IMR-90 (cell line): ENCODE measurements at regions not wholly inside any gene's neighbourhood (a gene's known extent, or its start where the extent isn't known, plus 50 kb on each side); places are given as distances from the start of the nearest gene placed in this dataset.

Experiments used
- ATAC-seq: fragments of 200-7000 bp; cut with Tn5 transposase; 2 replicates; pipeline ENCODE4 v1.9.1; 2020; ENCODE audit warnings: low read depth, mild to moderate bottlenecking, moderate library complexity
- BruUV-seq: library from RNA; stranded (reverse); fragments of 400-500 nt; replicated peaks from 2 replicates; lab custom pipeline; 2021; lab: Mats Ljungman, UMichigan
- CTCF ChIA-PET: fragments of 300-600 bp; formaldehyde crosslinking; extraction: SDS; loops from one replicate; lab custom pipeline; 2021; ENCODE audit warnings: antibody characterized with exemption; lab: Yijun Ruan, JAX
- POLR2A ChIA-PET: fragments of 300-600 bp; sonication (Branson Sonifier 250); formaldehyde crosslinking; loops from one replicate; lab custom pipeline; 2022; ENCODE audit warnings: antibody characterized with exemption; ENCODE audit not compliant: unreplicated experiment; lab: Charles Lee
- DNase-seq: peaks from one replicate; pipeline ENCODE4 v3.0.0; 2013
- H2AFZ ChIP-seq: replicated peaks from 2 replicates; pipeline ENCODE3; 2013; ENCODE audit warnings: low read length, mild to moderate bottlenecking; ENCODE audit not compliant: poor library complexity
- H2AK5ac ChIP-seq: 2 replicates; pipeline ENCODE4 v1.6.1; 2013; ENCODE audit warnings: low read depth, low read length, inconsistent platforms
- H2AK9ac ChIP-seq: replicated peaks from 2 replicates; pipeline ENCODE3; 2013; ENCODE audit warnings: mild to moderate bottlenecking, low read depth, low read length, moderate library complexity; ENCODE audit not compliant: poor library complexity
- H2BK120ac ChIP-seq: 2 replicates; pipeline ENCODE4 v1.6.1; 2013; ENCODE audit warnings: low read depth, low read length, inconsistent platforms
- H2BK15ac ChIP-seq: 3 replicates; pipeline ENCODE4 v1.6.1; 2013; ENCODE audit warnings: low read depth, low read length, inconsistent platforms
- H2BK20ac ChIP-seq: 2 replicates; pipeline ENCODE4 v1.6.1; 2013; ENCODE audit warnings: low read depth, mild to moderate bottlenecking, inconsistent platforms, low read length, moderate library complexity
- H2BK5ac ChIP-seq: 2 replicates; pipeline ENCODE4 v1.6.1; 2013; ENCODE audit warnings: mild to moderate bottlenecking, low read depth, low read length, inconsistent platforms; ENCODE audit not compliant: poor library complexity, severe bottlenecking
- H3K14ac ChIP-seq: replicated peaks from 2 replicates; pipeline ENCODE4 v1.6.1; 2013; ENCODE audit warnings: low read depth, low read length, inconsistent platforms
- H3K18ac ChIP-seq: 2 replicates; pipeline ENCODE4 v1.6.1; 2013; ENCODE audit warnings: low read depth, low read length, control low read depth
- H3K23ac ChIP-seq: 2 replicates; pipeline ENCODE4 v1.6.1; 2013; ENCODE audit warnings: low read depth, low read length, inconsistent platforms
- H3K27ac ChIP-seq: 2 replicates; pipeline ENCODE4 v1.5.1; 2013; ENCODE audit warnings: mild to moderate bottlenecking, control low read depth, low read length; ENCODE audit not compliant: insufficient read depth
- H3K27me3 ChIP-seq: 2 replicates; pipeline ENCODE4 v1.6.1; 2013; ENCODE audit warnings: low read length; ENCODE audit not compliant: control insufficient read depth, insufficient read depth
- H3K36me3 ChIP-seq: 2 replicates; pipeline ENCODE4 v1.6.1; 2013; ENCODE audit warnings: low read length, mixed read lengths; ENCODE audit not compliant: control insufficient read depth, insufficient read depth
- H3K4ac ChIP-seq: 2 replicates; pipeline ENCODE4 v1.6.1; 2013; ENCODE audit warnings: low read depth, low read length, inconsistent platforms
- H3K4me1 ChIP-seq: 2 replicates; pipeline ENCODE4 v1.6.1; 2013; ENCODE audit warnings: low read length, mixed read lengths; ENCODE audit not compliant: control insufficient read depth, insufficient read depth
- H3K4me2 ChIP-seq: 2 replicates; pipeline ENCODE4 v1.6.1; 2013; ENCODE audit warnings: low read depth, mild to moderate bottlenecking, control low read depth, low read length, moderate library complexity
- H3K4me3 ChIP-seq: 2 replicates; pipeline ENCODE4 v1.5.1; 2013; ENCODE audit warnings: low read depth, mild to moderate bottlenecking, control low read depth, low read length, moderate library complexity; ENCODE audit not compliant: insufficient read depth
- H3K56ac ChIP-seq: 2 replicates; pipeline ENCODE4 v1.6.1; 2013; ENCODE audit warnings: low read length, inconsistent platforms; ENCODE audit not compliant: insufficient read depth; ENCODE audit errors: extremely low read depth
- H3K79me1 ChIP-seq, 2 experiments: 2 replicates each; pipeline ENCODE4 v1.6.1; 2013; ENCODE audit warnings: low read length in 2 of 2, inconsistent platforms in 1 of 2, low read depth in 1 of 2
- H3K9ac ChIP-seq: 2 replicates; pipeline ENCODE4 v1.6.1; 2013; ENCODE audit warnings: low read depth, low read length, control low read depth
- H3K9me1 ChIP-seq: 2 replicates; pipeline ENCODE4 v1.6.1; 2013; ENCODE audit warnings: low read length, inconsistent platforms; ENCODE audit not compliant: insufficient read depth
- H3K9me3 ChIP-seq: 2 replicates; pipeline ENCODE4 v1.6.1; 2013; ENCODE audit warnings: low read length; ENCODE audit not compliant: control insufficient read depth, insufficient read depth
- H4K20me1 ChIP-seq: 2 replicates; pipeline ENCODE4 v1.6.1; 2013; ENCODE audit warnings: low read length, inconsistent platforms; ENCODE audit not compliant: insufficient read depth
- H4K5ac ChIP-seq: 2 replicates; pipeline ENCODE4 v1.6.1; 2013; ENCODE audit warnings: mild to moderate bottlenecking, low read depth, low read length, control low read depth
- H4K8ac ChIP-seq, 2 experiments: 2 replicates each; pipeline ENCODE4 v1.6.1; 2013; ENCODE audit warnings: low read depth in 2 of 2, low read length in 2 of 2, control low read depth in 1 of 2, inconsistent platforms in 1 of 2
- H4K91ac ChIP-seq: 2 replicates; pipeline ENCODE4 v1.6.1; 2013; ENCODE audit warnings: low read depth, low read length, inconsistent platforms; ENCODE audit not compliant: insufficient read depth
- BHLHE40 ChIP-seq: fragments of 150-350 bp; IDR thresholded peaks from 2 replicates; pipeline ENCODE4 v1.6.1; 2016; ENCODE audit warnings: mild to moderate bottlenecking, low read depth, low read length
- CEBPB ChIP-seq: IDR thresholded peaks from 2 replicates; pipeline ENCODE4 v1.6.1; 2012; ENCODE audit warnings: low read depth, low read length, improper control_type of control experiment
- CHD1 ChIP-seq: IDR thresholded peaks from 2 replicates; pipeline ENCODE4 v1.6.1; 2012; ENCODE audit warnings: low read depth, low read length, improper control_type of control experiment
- FOS ChIP-seq: fragments of 150-350 bp; IDR thresholded peaks from 2 replicates; pipeline ENCODE4 v1.6.1; 2016; ENCODE audit warnings: low read depth, low read length
- MAFK ChIP-seq: IDR thresholded peaks from 2 replicates; pipeline ENCODE4 v1.6.1; 2012; ENCODE audit warnings: low read depth, low read length, improper control_type of control experiment
- MAZ ChIP-seq: IDR thresholded peaks from 2 replicates; pipeline ENCODE4 v1.6.1; 2012; ENCODE audit warnings: low read depth, mild to moderate bottlenecking, low read length, improper control_type of control experiment, moderate library complexity, borderline replicate concordance
- MXI1 ChIP-seq: IDR thresholded peaks from 2 replicates; pipeline ENCODE4 v1.6.1; 2012; ENCODE audit warnings: low read depth, mild to moderate bottlenecking, low read length, moderate library complexity, borderline replicate concordance
- NFE2L2 ChIP-seq: fragments of 150-350 bp; IDR thresholded peaks from 2 replicates; pipeline ENCODE4 v1.6.1; 2016; ENCODE audit warnings: low read depth, mild to moderate bottlenecking, low read length
- POLR2A ChIP-seq: IDR thresholded peaks from 2 replicates; pipeline ENCODE4 v1.6.1; 2012; ENCODE audit warnings: mild to moderate bottlenecking, low read depth, low read length
- RAD21 ChIP-seq: IDR thresholded peaks from 2 replicates; pipeline ENCODE4 v1.6.1; 2012; ENCODE audit warnings: low read length, improper control_type of control experiment
- RCOR1 ChIP-seq: IDR thresholded peaks from 2 replicates; pipeline ENCODE4 v1.6.1; 2012; ENCODE audit warnings: mild to moderate bottlenecking, low read length, improper control_type of control experiment; ENCODE audit not compliant: insufficient replicate concordance
- RFX5 ChIP-seq: IDR thresholded peaks from 2 replicates; pipeline ENCODE4 v1.8.0; 2012; ENCODE audit warnings: low read depth, mild to moderate bottlenecking, low read length, moderate library complexity
- SMC3 ChIP-seq: fragments of 150-350 bp; IDR thresholded peaks from 2 replicates; pipeline ENCODE4 v1.6.1; 2016; ENCODE audit warnings: low read depth, mild to moderate bottlenecking, antibody characterized with exemption, low read length, moderate library complexity
- WGBS, 2 experiments: methylation state at CpG; one replicate each; pipeline versions ENCODE4 v1.1.5 to v1.1.7; 2013; ENCODE audit warnings: missing lambda C conversion rate in 2 of 2; ENCODE audit not compliant: insufficient read length in 1 of 2; ENCODE audit errors: extremely low coverage in 2 of 2; 5-methylcytosine and 5-hydroxymethylcytosine counted together
- dilution Hi-C: fragments of 300-500 bp; cut with HindIII; formaldehyde crosslinking; loops from one replicate; pipeline ENCODE4 v1.14.3; 2018; ENCODE audit warnings: low sequenced_read_pairs; ENCODE audit not compliant: unreplicated experiment
- in situ Hi-C: fragments of 300-500 bp; cut with MboI; formaldehyde crosslinking; loops from 3 replicates; pipeline ENCODE4 v1.14.3; 2019; ENCODE audit warnings: low sequenced_read_pairs, inconsistent platforms, mixed read lengths
- intact Hi-C: fragments of 100-400 bp; cut with micrococcal nuclease; formaldehyde crosslinking; loops from 2 replicates; pipeline ENCODE4 v1.10.0; 2022
- TF ChIP-seq, protein P1 (sequence below): conservative IDR thresholded peaks from 2 replicates; pipeline ENCODE4 v1.5.1; 2012; ENCODE audit warnings: mild to moderate bottlenecking, low read depth, low read length, improper control_type of control experiment
- TF ChIP-seq, protein P2 (sequence below): fragments of 150-350 bp; IDR thresholded peaks from 2 replicates; pipeline ENCODE4 v1.6.1; 2016; ENCODE audit warnings: low read depth, mild to moderate bottlenecking, low read length, moderate library complexity, borderline replicate concordance
- TF ChIP-seq, protein P3 (sequence below): fragments of 150-350 bp; IDR thresholded peaks from 2 replicates; pipeline ENCODE4 v1.6.1; 2017; ENCODE audit warnings: mild to moderate bottlenecking, antibody characterized with exemption, low read length, low read depth

DNA sequence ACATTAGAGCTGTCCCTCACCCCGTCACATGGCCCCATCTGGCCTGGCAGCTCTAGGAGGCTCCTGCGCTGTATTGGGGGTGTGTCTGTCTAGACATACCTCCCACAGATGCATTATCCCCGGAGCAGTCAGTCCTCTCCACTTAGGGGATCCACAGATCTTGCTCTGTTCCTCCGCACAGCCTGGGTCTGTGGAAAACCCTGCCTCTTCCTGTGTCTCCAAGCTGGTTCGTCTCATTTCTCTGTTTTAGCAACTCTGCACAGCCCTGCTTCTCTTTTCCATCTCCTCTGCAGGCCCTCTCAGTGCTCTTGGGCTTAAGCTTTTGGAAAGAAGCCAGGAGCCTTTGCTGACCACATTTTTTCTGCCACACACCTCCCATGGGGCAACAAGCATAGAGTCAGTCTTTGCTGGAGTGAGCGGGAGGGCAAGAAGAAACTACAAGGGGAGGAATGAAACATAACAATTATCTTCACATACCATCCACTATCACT, 241.5 kb downstream of the FOXD2 start:
- H3K56ac ChIP-seq = no peak overlapping the region
- H3K4ac ChIP-seq = no peak overlapping the region
- H2AK5ac ChIP-seq = no peak overlapping the region
- no peak overlapping the region for H3K18ac ChIP-seq
- no peak overlapping the region for H2BK120ac ChIP-seq
- no peak for TF ChIP-seq POLR2A
- TF ChIP-seq, protein P1, sequence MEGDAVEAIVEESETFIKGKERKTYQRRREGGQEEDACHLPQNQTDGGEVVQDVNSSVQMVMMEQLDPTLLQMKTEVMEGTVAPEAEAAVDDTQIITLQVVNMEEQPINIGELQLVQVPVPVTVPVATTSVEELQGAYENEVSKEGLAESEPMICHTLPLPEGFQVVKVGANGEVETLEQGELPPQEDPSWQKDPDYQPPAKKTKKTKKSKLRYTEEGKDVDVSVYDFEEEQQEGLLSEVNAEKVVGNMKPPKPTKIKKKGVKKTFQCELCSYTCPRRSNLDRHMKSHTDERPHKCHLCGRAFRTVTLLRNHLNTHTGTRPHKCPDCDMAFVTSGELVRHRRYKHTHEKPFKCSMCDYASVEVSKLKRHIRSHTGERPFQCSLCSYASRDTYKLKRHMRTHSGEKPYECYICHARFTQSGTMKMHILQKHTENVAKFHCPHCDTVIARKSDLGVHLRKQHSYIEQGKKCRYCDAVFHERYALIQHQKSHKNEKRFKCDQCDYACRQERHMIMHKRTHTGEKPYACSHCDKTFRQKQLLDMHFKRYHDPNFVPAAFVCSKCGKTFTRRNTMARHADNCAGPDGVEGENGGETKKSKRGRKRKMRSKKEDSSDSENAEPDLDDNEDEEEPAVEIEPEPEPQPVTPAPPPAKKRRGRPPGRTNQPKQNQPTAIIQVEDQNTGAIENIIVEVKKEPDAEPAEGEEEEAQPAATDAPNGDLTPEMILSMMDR = no peak
- no peak for TF ChIP-seq CHD1
- TF ChIP-seq RFX5 = no peak
- no peak for TF ChIP-seq RAD21
- TF ChIP-seq, protein P2, sequence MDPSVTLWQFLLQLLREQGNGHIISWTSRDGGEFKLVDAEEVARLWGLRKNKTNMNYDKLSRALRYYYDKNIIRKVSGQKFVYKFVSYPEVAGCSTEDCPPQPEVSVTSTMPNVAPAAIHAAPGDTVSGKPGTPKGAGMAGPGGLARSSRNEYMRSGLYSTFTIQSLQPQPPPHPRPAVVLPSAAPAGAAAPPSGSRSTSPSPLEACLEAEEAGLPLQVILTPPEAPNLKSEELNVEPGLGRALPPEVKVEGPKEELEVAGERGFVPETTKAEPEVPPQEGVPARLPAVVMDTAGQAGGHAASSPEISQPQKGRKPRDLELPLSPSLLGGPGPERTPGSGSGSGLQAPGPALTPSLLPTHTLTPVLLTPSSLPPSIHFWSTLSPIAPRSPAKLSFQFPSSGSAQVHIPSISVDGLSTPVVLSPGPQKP = no peak
- TF ChIP-seq NFE2L2 = no peak
- TF ChIP-seq MAZ = no peak
- no peak for TF ChIP-seq RCOR1
- no peak for TF ChIP-seq SMC3
- TF ChIP-seq BHLHE40 = no peak
- TF ChIP-seq, protein P3, sequence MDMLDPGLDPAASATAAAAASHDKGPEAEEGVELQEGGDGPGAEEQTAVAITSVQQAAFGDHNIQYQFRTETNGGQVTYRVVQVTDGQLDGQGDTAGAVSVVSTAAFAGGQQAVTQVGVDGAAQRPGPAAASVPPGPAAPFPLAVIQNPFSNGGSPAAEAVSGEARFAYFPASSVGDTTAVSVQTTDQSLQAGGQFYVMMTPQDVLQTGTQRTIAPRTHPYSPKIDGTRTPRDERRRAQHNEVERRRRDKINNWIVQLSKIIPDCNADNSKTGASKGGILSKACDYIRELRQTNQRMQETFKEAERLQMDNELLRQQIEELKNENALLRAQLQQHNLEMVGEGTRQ = no peak
- no peak for TF ChIP-seq CEBPB
- no peak for TF ChIP-seq FOS
- TF ChIP-seq MXI1 = no peak
- TF ChIP-seq MAFK = no peak
- H2BK20ac ChIP-seq = no peak overlapping the region
- no peaks in the 10 kb centered on the region for H3K79me1 ChIP-seq
- no peak overlapping the region for H4K8ac ChIP-seq
- ATAC-seq (no peak), DNase-seq (no peak)
- no peak overlapping the region for H2BK15ac ChIP-seq
- ChIA-PET CTCF (no interaction called here), POLR2A (no interaction called here)
- H2AFZ ChIP-seq = no peak overlapping the region
- in situ Hi-C loops = no loop called here
- H3K4me2 ChIP-seq = no peak overlapping the region
- intact Hi-C loops = no loop called here
- no peaks in the 10 kb centered on the region for H3K9me3 ChIP-seq
- no peaks in the 10 kb centered on the region for H3K9me1 ChIP-seq
- no peak overlapping the region for H3K27ac ChIP-seq
- no peak overlapping the region for H3K14ac ChIP-seq
- no peaks in the 10 kb centered on the region for H3K4me1 ChIP-seq
- H4K5ac ChIP-seq = no peak overlapping the region
- no peaks in the 10 kb centered on the region for H3K27me3 ChIP-seq
- WGBS, 2 experiments = 57% methylated on average over 1 of the region's 6 CpGs; no CpG with 5 or more reads in 1 of the 2 experiments
- no peak overlapping the region for H4K91ac ChIP-seq
- dilution Hi-C loops = no loop called here
- H3K4me3 ChIP-seq = no peak overlapping the region
- no peak overlapping the region for H2BK5ac ChIP-seq
- H3K9ac ChIP-seq = no peak overlapping the region
- H3K36me3 ChIP-seq = no peaks in the 10 kb centered on the region
- no peak overlapping the region for H2AK9ac ChIP-seq
- H3K23ac ChIP-seq = no peak overlapping the region
- H4K20me1 ChIP-seq = no peaks in the 10 kb centered on the region
- BruUV-seq = no TSS peak
